A673 (cell line): ENCODE measurements at regions not wholly inside any gene's neighbourhood (a gene's known extent, or its start where the extent isn't known, plus 50 kb on each side); places are given as distances from the start of the nearest gene placed in this dataset.

Experiments
- BruUV-seq: library from RNA; stranded (reverse); fragments of 400-500 nt; replicated peaks from 2 replicates; lab custom pipeline; 2021; lab: Mats Ljungman, UMichigan
- CTCF ChIA-PET: fragments of 300-600 bp; sonication (Branson Sonifier 250); formaldehyde crosslinking; loops from one replicate; lab custom pipeline; 2022; ENCODE audit warnings: antibody characterized with exemption; lab: Charles Lee
- POLR2A ChIA-PET: fragments of 300-600 bp; sonication (Branson Sonifier 250); formaldehyde crosslinking; loops from one replicate; lab custom pipeline; 2022; ENCODE audit warnings: antibody characterized with exemption; ENCODE audit not compliant: low non-redundant PET; lab: Charles Lee
- DNase-seq: peaks from one replicate; pipeline ENCODE4 v3.0.0-alpha.2; 2015; ENCODE audit warnings: low spot score
- H3K27ac ChIP-seq: fragments of 200-600 bp; sonication (generic); 2 replicates; pipeline ENCODE4 v1.5.1; 2016; ENCODE audit warnings: mixed run types, low read depth, mild to moderate bottlenecking, mixed read lengths, antibody characterized with exemption, low read length; ENCODE audit not compliant: poor library complexity, severe bottlenecking
- H3K27me3 ChIP-seq: fragments of 200-600 bp; sonication (generic); replicated peaks from 2 replicates; pipeline ENCODE4 v1.6.1; 2017; ENCODE audit warnings: mixed run types, low read depth, mild to moderate bottlenecking, mixed read lengths, antibody characterized with exemption, low read length; ENCODE audit not compliant: insufficient read depth, poor library complexity
- H3K36me3 ChIP-seq: fragments of 200-600 bp; sonication (generic); 2 replicates; pipeline ENCODE4 v1.6.1; 2016; ENCODE audit warnings: mixed run types, mild to moderate bottlenecking, mixed read lengths, antibody characterized with exemption, low read length; ENCODE audit not compliant: insufficient read depth, poor library complexity, severe bottlenecking
- H3K4me1 ChIP-seq: fragments of 200-600 bp; sonication (generic); 2 replicates; pipeline ENCODE4 v1.6.1; 2017; ENCODE audit warnings: mixed run types, mild to moderate bottlenecking, mixed read lengths, antibody characterized with exemption, low read length; ENCODE audit not compliant: insufficient read depth, poor library complexity, severe bottlenecking
- H3K4me3 ChIP-seq: fragments of 200-600 bp; sonication (generic); 2 replicates; pipeline ENCODE4 v1.5.1; 2016; ENCODE audit warnings: low read depth, mixed run types, mild to moderate bottlenecking, mixed read lengths, low read length; ENCODE audit not compliant: poor library complexity, severe bottlenecking
- H3K9me3 ChIP-seq: fragments of 200-600 bp; sonication (generic); 2 replicates; pipeline ENCODE4 v1.6.1; 2016; ENCODE audit warnings: mixed run types, low read depth, mild to moderate bottlenecking, mixed read lengths, antibody characterized with exemption, low read length; ENCODE audit not compliant: poor library complexity, severe bottlenecking
- EZH2 ChIP-seq: fragments of 200-600 bp; sonication (generic); IDR thresholded peaks from 2 replicates; pipeline ENCODE4 v1.6.1; 2017; ENCODE audit warnings: borderline replicate concordance, low read depth, mild to moderate bottlenecking, mixed read lengths, antibody characterized with exemption, low read length; ENCODE audit not compliant: poor library complexity, severe bottlenecking
- intact Hi-C: fragments of 100-400 bp; cut with micrococcal nuclease; formaldehyde crosslinking; loops from one replicate; pipeline ENCODE4 v1.10.0; 2022; ENCODE audit not compliant: unreplicated experiment
- TF ChIP-seq, protein P1 (sequence below): fragments of 300-800, 200-600 bp; sonication (generic); conservative IDR thresholded peaks from 2 replicates; pipeline ENCODE4 v1.5.1; 2017; ENCODE audit warnings: low read depth, mild to moderate bottlenecking, antibody characterized with exemption, low read length, moderate library complexity, mixed read lengths

DNA sequence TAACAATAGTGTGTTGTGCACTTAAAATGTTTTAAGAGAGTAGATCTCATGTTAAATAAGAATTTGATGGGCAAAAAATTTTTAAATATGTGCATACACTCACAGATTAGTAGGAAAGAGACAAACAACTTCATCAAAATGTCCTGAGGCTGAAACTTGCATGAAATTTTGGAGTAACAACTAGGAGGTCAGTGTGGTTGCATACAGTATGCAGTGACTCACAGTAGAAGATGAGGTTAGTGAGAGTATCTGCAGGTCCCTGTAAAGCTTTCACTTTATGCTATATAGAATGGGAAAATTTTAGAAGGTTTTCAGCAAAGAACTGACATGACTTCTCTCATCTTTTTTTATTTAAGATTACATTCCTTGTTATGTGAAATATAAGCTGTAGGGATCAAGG lies 453.1 kb upstream of the KLHL4 start:
- DNase-seq = no peak
- Histone ChIP-seq H3K27ac (no peak overlapping the region), H3K36me3 (no peaks in the 10 kb centered on the region), H3K27me3 (no peaks in the 10 kb centered on the region), H3K9me3 (peaks cover 3% of the 10 kb centered on the region), H3K4me3 (no peak overlapping the region), H3K4me1 (no peaks in the 10 kb centered on the region)
- BruUV-seq = no TSS peak
- TF ChIP-seq, protein P1, sequence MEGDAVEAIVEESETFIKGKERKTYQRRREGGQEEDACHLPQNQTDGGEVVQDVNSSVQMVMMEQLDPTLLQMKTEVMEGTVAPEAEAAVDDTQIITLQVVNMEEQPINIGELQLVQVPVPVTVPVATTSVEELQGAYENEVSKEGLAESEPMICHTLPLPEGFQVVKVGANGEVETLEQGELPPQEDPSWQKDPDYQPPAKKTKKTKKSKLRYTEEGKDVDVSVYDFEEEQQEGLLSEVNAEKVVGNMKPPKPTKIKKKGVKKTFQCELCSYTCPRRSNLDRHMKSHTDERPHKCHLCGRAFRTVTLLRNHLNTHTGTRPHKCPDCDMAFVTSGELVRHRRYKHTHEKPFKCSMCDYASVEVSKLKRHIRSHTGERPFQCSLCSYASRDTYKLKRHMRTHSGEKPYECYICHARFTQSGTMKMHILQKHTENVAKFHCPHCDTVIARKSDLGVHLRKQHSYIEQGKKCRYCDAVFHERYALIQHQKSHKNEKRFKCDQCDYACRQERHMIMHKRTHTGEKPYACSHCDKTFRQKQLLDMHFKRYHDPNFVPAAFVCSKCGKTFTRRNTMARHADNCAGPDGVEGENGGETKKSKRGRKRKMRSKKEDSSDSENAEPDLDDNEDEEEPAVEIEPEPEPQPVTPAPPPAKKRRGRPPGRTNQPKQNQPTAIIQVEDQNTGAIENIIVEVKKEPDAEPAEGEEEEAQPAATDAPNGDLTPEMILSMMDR = no peak
- intact Hi-C loops = no loop called here
- ChIA-PET CTCF (no interaction called here), POLR2A (no interaction called here)

DNA sequence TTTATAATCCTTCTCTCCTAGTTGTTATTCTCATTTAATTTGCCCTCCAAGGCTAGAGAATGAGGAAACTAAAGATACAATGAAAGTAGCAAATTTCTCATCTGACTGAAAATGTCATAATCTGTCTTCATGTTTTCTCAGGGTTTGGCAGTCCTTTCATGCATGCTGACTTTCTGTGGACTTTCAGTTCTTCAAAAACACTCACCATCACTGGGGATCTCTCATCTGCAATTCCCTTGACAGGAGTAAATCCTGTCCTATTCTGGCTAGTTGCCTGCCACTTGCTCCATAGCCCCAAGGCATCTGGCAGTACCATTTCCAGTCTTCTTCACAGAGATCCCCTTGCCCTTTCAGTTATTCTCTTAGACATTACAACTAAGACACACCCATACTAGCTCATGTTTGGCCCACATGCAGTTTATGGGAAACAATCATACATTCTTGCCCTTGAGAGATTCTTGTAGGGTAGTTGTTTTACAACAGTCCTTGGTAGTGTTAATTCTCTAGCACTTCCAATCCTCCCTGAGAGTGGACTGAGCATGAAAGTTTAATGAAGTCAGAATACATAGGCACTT lies 449.7 kb upstream of the KLHL4 start:
- Histone ChIP-seq H3K9me3 (peaks cover 3% of the 10 kb centered on the region), H3K36me3 (no peaks in the 10 kb centered on the region), H3K4me1 (no peaks in the 10 kb centered on the region), H3K4me3 (no peak overlapping the region), H3K27me3 (no peaks in the 10 kb centered on the region), H3K27ac (no peak overlapping the region)
- TF ChIP-seq, protein P1 = no peak
- no peak for TF ChIP-seq EZH2
- intact Hi-C loops = no loop called here
- ChIA-PET CTCF (no interaction called here), POLR2A (no interaction called here)
- DNase-seq = no peak
- BruUV-seq = no TSS peak

DNA sequence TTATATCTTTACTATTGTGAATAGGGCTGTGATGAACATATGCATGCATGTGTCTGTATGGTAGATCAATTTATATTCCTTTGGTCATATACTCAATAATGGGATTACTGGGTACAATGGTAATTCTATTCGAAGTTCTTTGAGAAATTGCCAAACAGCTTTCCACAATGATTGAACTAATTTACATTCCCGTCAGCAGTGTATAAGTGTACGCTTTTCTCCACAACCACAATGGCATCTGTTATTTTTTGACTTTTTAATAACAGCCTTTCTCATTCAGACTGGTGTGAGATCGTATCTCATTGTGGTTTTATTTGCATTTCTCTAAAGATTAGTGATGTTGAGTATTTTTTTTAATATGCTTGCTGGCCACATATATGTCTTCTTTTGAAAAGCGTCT lies 439.4 kb upstream of the KLHL4 start:
- CTCF ChIA-PET = no interaction called here

More for the DNA sequence above, 439.4 kb upstream of the KLHL4 start:
- no peak overlapping the region for H3K27ac ChIP-seq
- TF ChIP-seq EZH2 = no peak
- TF ChIP-seq, protein P1 = no peak
- POLR2A ChIA-PET = no interaction called here
- no peaks in the 10 kb centered on the region for H3K4me1 ChIP-seq
- H3K4me3 ChIP-seq = no peak overlapping the region
- intact Hi-C loops = no loop called here
- H3K9me3 ChIP-seq = peaks cover 6% of the 10 kb centered on the region
- no peaks in the 10 kb centered on the region for H3K36me3 ChIP-seq
- no peaks in the 10 kb centered on the region for H3K27me3 ChIP-seq
- DNase-seq = no peak
- no TSS peak for BruUV-seq
